Neural progenitor cell (in vitro differentiated cells): ENCODE measurements at regions not wholly inside any gene's neighbourhood (a gene's known extent, or its start where the extent isn't known, plus 50 kb on each side); places are given as distances from the start of the nearest gene placed in this dataset.
A peak's percentile ranks its signal among the peaks of the same experiment; 100 is the strongest.

Experiments used
- DNase-seq: peaks from one replicate; pipeline ENCODE4 v3.0.0-alpha.2; 2016; ENCODE audit warnings: low spot score
- H2AFZ ChIP-seq: fragments of 200-600 bp; sonication (generic); replicated peaks from 2 replicates; pipeline ENCODE4 v1.6.1; 2016; ENCODE audit warnings: antibody characterized with exemption
- H3F3A ChIP-seq: fragments of 200-600 bp; sonication (generic); 2 replicates; pipeline ENCODE4 v1.6.1; 2016; ENCODE audit warnings: antibody characterized with exemption, low read depth
- H3K27ac ChIP-seq: fragments of 200-600 bp; sonication (generic); 2 replicates; pipeline ENCODE4 v1.5.1; 2016; ENCODE audit warnings: mild to moderate bottlenecking
- H3K27me3 ChIP-seq: fragments of 200-600 bp; sonication (generic); 2 replicates; pipeline ENCODE4 v1.6.1; 2016; ENCODE audit warnings: mild to moderate bottlenecking, moderate library complexity
- H3K36me3 ChIP-seq: fragments of 200-600 bp; sonication (generic); 2 replicates; pipeline ENCODE4 v1.5.1; 2016
- H3K4me1 ChIP-seq: fragments of 200-600 bp; sonication (generic); 2 replicates; pipeline ENCODE4 v1.6.1; 2016; ENCODE audit warnings: mixed run types
- H3K4me2 ChIP-seq: fragments of 200-600 bp; sonication (generic); 2 replicates; pipeline ENCODE4 v1.6.1; 2016
- H3K4me3 ChIP-seq: fragments of 200-600 bp; sonication (generic); 2 replicates; pipeline ENCODE4 v1.5.1; 2016
- H3K79me2 ChIP-seq: fragments of 200-600 bp; sonication (generic); 2 replicates; pipeline ENCODE4 v1.6.1; 2016; ENCODE audit warnings: low read depth
- H3K9ac ChIP-seq: fragments of 200-600 bp; sonication (generic); 2 replicates; pipeline ENCODE4 v1.6.1; 2016
- H3K9me3 ChIP-seq: fragments of 200-600 bp; sonication (generic); 2 replicates; pipeline ENCODE4 v1.5.1; 2016; ENCODE audit warnings: low read depth
- H4K20me1 ChIP-seq: fragments of 200-600 bp; sonication (generic); 2 replicates; pipeline ENCODE4 v1.6.1; 2016; ENCODE audit warnings: low read depth
- H3K27ac Mint-ChIP-seq: 3 replicates; pipeline ENCODE4 v1.8.0; 2021; ENCODE audit warnings: mixed read lengths
- H3K27me3 Mint-ChIP-seq: 2 replicates; pipeline ENCODE4 v1.8.0; 2022; ENCODE audit warnings: low read depth, mild to moderate bottlenecking, inconsistent platforms, moderate library complexity, mixed read lengths; ENCODE audit not compliant: insufficient read depth
- H3K36me3 Mint-ChIP-seq: 3 replicates; pipeline ENCODE4 v1.8.0; 2021; ENCODE audit warnings: mixed read lengths
- H3K4me1 Mint-ChIP-seq: 3 replicates; pipeline ENCODE4 v1.8.0; 2021; ENCODE audit warnings: mixed read lengths
- H3K4me3 Mint-ChIP-seq: 3 replicates; pipeline ENCODE4 v1.8.0; 2021; ENCODE audit warnings: mild to moderate bottlenecking, moderate library complexity, mixed read lengths
- H3K9me3 Mint-ChIP-seq: 3 replicates; pipeline ENCODE4 v1.8.0; 2020; ENCODE audit warnings: mixed read lengths
- CTCF ChIP-seq: fragments of 200-600 bp; sonication (generic); IDR thresholded peaks from 2 replicates; pipeline ENCODE4 v1.5.1; 2017; ENCODE audit warnings: antibody characterized with exemption, mild to moderate bottlenecking
- EZH2 ChIP-seq: fragments of 200-600 bp; sonication (generic); IDR thresholded peaks from 2 replicates; pipeline ENCODE4 v1.6.1; 2017; ENCODE audit warnings: antibody characterized with exemption, mild to moderate bottlenecking, moderate library complexity
- EZH2phosphoT487 ChIP-seq: fragments of 200-600 bp; sonication (generic); IDR thresholded peaks from 2 replicates; pipeline ENCODE4 v1.6.1; 2017; ENCODE audit warnings: antibody characterized with exemption

GRCh38 chr7:89456556-89456955, 661.0 kb upstream of the TEX47 start:
- TF ChIP-seq EZH2phosphoT487 = no peak
- no peak for TF ChIP-seq EZH2
- TF ChIP-seq CTCF = no peak
- H3K27ac ChIP-seq = no peak overlapping the region
- no peaks in the 10 kb centered on the region for H3K79me2 ChIP-seq
- H3K27me3 ChIP-seq = no peaks in the 10 kb centered on the region
- DNase-seq = no peak
- H3F3A ChIP-seq = no peaks in the 10 kb centered on the region
- H3K4me1 ChIP-seq = no peaks in the 10 kb centered on the region
- H3K9me3 ChIP-seq = no peaks in the 10 kb centered on the region
- Mint-ChIP-seq H3K27ac (no peak overlapping the region), H3K27me3 (no peaks in the 10 kb centered on the region), H3K4me3 (no peak overlapping the region), H3K4me1 (no peaks in the 10 kb centered on the region), H3K9me3 (no peaks in the 10 kb centered on the region), H3K36me3 (no peaks in the 10 kb centered on the region)
- no peak overlapping the region for H3K9ac ChIP-seq
- no peak overlapping the region for H3K4me3 ChIP-seq
- H2AFZ ChIP-seq = no peak overlapping the region
- H4K20me1 ChIP-seq = no peaks in the 10 kb centered on the region
- H3K4me2 ChIP-seq = no peak overlapping the region
- no peaks in the 10 kb centered on the region for H3K36me3 ChIP-seq

DNA sequence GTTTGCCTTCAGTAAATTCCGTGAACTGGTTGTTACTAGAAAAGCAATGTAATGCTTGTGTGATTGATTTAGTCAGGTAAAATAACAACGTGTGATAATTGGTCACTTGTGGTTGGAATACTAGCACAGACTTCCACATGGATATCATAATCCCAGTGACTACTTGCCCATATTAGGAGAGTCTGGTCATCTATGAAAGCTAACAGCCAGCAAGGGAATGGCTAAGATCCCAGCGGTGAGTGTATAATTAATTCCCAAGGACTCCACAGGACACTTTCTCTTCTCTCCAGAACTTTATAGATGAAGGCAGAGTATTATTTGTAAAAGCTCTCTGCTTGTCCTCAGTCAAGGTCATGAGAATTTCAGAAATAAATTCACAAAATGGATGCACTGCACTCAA, 662.6 kb upstream of the TEX47 start:
- H3K4me2 ChIP-seq = no peak overlapping the region
- Mint-ChIP-seq H3K27me3 (no peaks in the 10 kb centered on the region), H3K4me3 (no peak overlapping the region), H3K36me3 (no peaks in the 10 kb centered on the region), H3K27ac (no peak overlapping the region), H3K9me3 (peaks cover 2% of the 10 kb centered on the region), H3K4me1 (no peaks in the 10 kb centered on the region)
- H3K4me3 ChIP-seq = no peak overlapping the region
- no peak overlapping the region for H3K9ac ChIP-seq
- H3K27ac ChIP-seq = no peak overlapping the region
- TF ChIP-seq EZH2 (no peak), EZH2phosphoT487 (no peak)
- H2AFZ ChIP-seq = no peak overlapping the region
- H4K20me1 ChIP-seq = no peaks in the 10 kb centered on the region
- no peaks in the 10 kb centered on the region for H3K9me3 ChIP-seq
- no peaks in the 10 kb centered on the region for H3K79me2 ChIP-seq
- H3K27me3 ChIP-seq = no peaks in the 10 kb centered on the region
- H3K4me1 ChIP-seq = no peaks in the 10 kb centered on the region
- H3K36me3 ChIP-seq = no peaks in the 10 kb centered on the region
- no peak for DNase-seq
- no peaks in the 10 kb centered on the region for H3F3A ChIP-seq

- H3K36me3 Mint-ChIP-seq = no peaks in the 10 kb centered on the region
- no peaks in the 10 kb centered on the region for H3K9me3 ChIP-seq
- H3K79me2 ChIP-seq = no peaks in the 10 kb centered on the region
- H3K4me2 ChIP-seq = no peak overlapping the region
- no peaks in the 10 kb centered on the region for H3K4me1 Mint-ChIP-seq
- no peak overlapping the region for H3K27ac Mint-ChIP-seq
- H2AFZ ChIP-seq = no peak overlapping the region
- H3K27ac ChIP-seq = no peak overlapping the region
- H3K4me1 ChIP-seq = no peaks in the 10 kb centered on the region
- DNase-seq = no peak
- TF ChIP-seq EZH2 = no peak
- TF ChIP-seq EZH2phosphoT487 = no peak
- TF ChIP-seq CTCF = no peak
- H3K4me3 ChIP-seq = no peak overlapping the region
- no peaks in the 10 kb centered on the region for H3K9me3 Mint-ChIP-seq
- H3K27me3 Mint-ChIP-seq = no peaks in the 10 kb centered on the region
- no peaks in the 10 kb centered on the region for H3K36me3 ChIP-seq
- no peaks in the 10 kb centered on the region for H4K20me1 ChIP-seq
- no peaks in the 10 kb centered on the region for H3F3A ChIP-seq
- no peaks in the 10 kb centered on the region for H3K27me3 ChIP-seq
- no peak overlapping the region for H3K9ac ChIP-seq
- no peak overlapping the region for H3K4me3 Mint-ChIP-seq
Measured at GRCh38 chr7:89474456-89474855, 678.9 kb upstream of the TEX47 start.

GRCh38 chr7:89477991-89478390, 676.3 kb upstream of the STEAP1 start:
- H3K4me3 ChIP-seq = no peak overlapping the region
- H3K36me3 ChIP-seq = no peaks in the 10 kb centered on the region
- Mint-ChIP-seq H3K4me3 (no peak overlapping the region), H3K27me3 (no peaks in the 10 kb centered on the region), H3K9me3 (no peaks in the 10 kb centered on the region), H3K4me1 (no peaks in the 10 kb centered on the region), H3K36me3 (no peaks in the 10 kb centered on the region), H3K27ac (no peak overlapping the region)
- no peak overlapping the region for H3K9ac ChIP-seq
- H3K27me3 ChIP-seq = no peaks in the 10 kb centered on the region
- H3K9me3 ChIP-seq = no peaks in the 10 kb centered on the region
- H4K20me1 ChIP-seq = no peaks in the 10 kb centered on the region
- no peaks in the 10 kb centered on the region for H3F3A ChIP-seq
- no peaks in the 10 kb centered on the region for H3K79me2 ChIP-seq
- H3K4me1 ChIP-seq = no peaks in the 10 kb centered on the region
- no peak overlapping the region for H3K4me2 ChIP-seq
- DNase-seq = no peak
- TF ChIP-seq CTCF = no peak
- TF ChIP-seq EZH2 = no peak
- TF ChIP-seq EZH2phosphoT487 = no peak
- H2AFZ ChIP-seq = peak overlapping the region; percentile 42
- H3K27ac ChIP-seq = no peak overlapping the region
